GM19455 (cell line): ENCODE measurements at regions not wholly inside any gene's neighbourhood (a gene's known extent, or its start where the extent isn't known, plus 50 kb on each side); places are given as distances from the start of the nearest gene placed in this dataset.

Experiments
- ATAC-seq: cut with Tn5 transposase; IDR thresholded peaks from one replicate; pipeline ENCODE4 v1.9.1; 2021; ENCODE audit not compliant: unreplicated experiment

- ATAC-seq, result no peak
These were observed 155.3 kb upstream of the CDH19 start for GRCh38 chr18:66759050-66759828.

GRCh38 chr18:66757946-66758345 is 154.1 kb upstream of the CDH19 start:
- ATAC-seq, result no peak

GRCh38 chr18:66754335-66754734 is 150.4 kb upstream of the CDH19 start:
- no peak for ATAC-seq

GRCh38 chr18:66752733-66753132 is 148.8 kb upstream of the CDH19 start:
- no peak for ATAC-seq

- no peak for ATAC-seq
These were observed 145.7 kb upstream of the CDH19 start for GRCh38 chr18:66749481-66750035.

GRCh38 chr18:66749030-66749429 is 145.1 kb upstream of the CDH19 start:
- ATAC-seq, result no peak

- ATAC-seq, result no peak
These were observed 138.9 kb upstream of the CDH19 start for GRCh38 chr18:66742832-66743231.

GRCh38 chr18:66735933-66736332 is 132.0 kb upstream of the CDH19 start:
- no peak for ATAC-seq

GRCh38 chr18:66734451-66734850 is 130.6 kb upstream of the CDH19 start:
- ATAC-seq, result no peak

- ATAC-seq, result no peak
These were observed 128.0 kb upstream of the CDH19 start for GRCh38 chr18:66731890-66732289.

- ATAC-seq, result no peak
These were observed 125.8 kb upstream of the CDH19 start for GRCh38 chr18:66729442-66730239.

- ATAC-seq, result no peak
These were observed 125.1 kb upstream of the CDH19 start for GRCh38 chr18:66728951-66729350.

- no peak for ATAC-seq
These were observed 124.1 kb upstream of the CDH19 start for GRCh38 chr18:66727991-66728390.

- no peak for ATAC-seq
These were observed 120.9 kb upstream of the CDH19 start for GRCh38 chr18:66724664-66725356.

GRCh38 chr18:66722671-66723070 is 118.8 kb upstream of the CDH19 start:
- ATAC-seq, result no peak

- ATAC-seq, result no peak
These were observed 104.8 kb upstream of the CDH19 start for GRCh38 chr18:66708646-66709045.

- no peak for ATAC-seq
These were observed 103.6 kb upstream of the CDH19 start for GRCh38 chr18:66707473-66707872.

GRCh38 chr18:66695281-66695680 is 91.4 kb upstream of the CDH19 start:
- no peak for ATAC-seq

- no peak for ATAC-seq
These were observed 91.0 kb upstream of the CDH19 start for GRCh38 chr18:66694852-66695251.

- ATAC-seq, result no peak
These were observed 83.7 kb upstream of the CDH19 start for GRCh38 chr18:66687635-66688034.

- no peak for ATAC-seq
These were observed 79.0 kb upstream of the CDH19 start for GRCh38 chr18:66682855-66683322.
